ENCODE measurements at regions not wholly inside any gene's neighbourhood (a gene's known extent, or its start where the extent isn't known, plus 50 kb on each side); places are given as distances from the start of the nearest gene placed in this dataset.

- TF ChIP-seq REST (IDR thresholded peaks at IDR 0.05; ENCODE audit: unreplicated experiment) (no peak), ZNF331 (CRISPR knock-in tag; IDR thresholded peaks at IDR 0.05; ENCODE audit: low read depth) (no peak), CTCF (conservative IDR thresholded peaks at IDR 0.05; ENCODE audit: low read depth in 2 of 2) (no peak), EZH2phosphoT487 (IDR thresholded peaks at IDR 0.05; ENCODE audit: unreplicated experiment) (no peak)
Measured at GRCh38 chr2:102979429-102979828, 217.6 kb downstream of the TMEM182 start (continued).

- DNase-seq (ENCODE audit: low spot score) = no peak
- H3K9me3 Mint-ChIP-seq = no peaks in the 10 kb centered on the region
- H3F3A ChIP-seq (replicated peaks; ENCODE audit: low read depth) = no peaks in the 10 kb centered on the region
- no peak overlapping the region for H3K4me3 ChIP-seq
- peaks cover 3% of the 10 kb centered on the region; the same call in 2 of the 3 replicates for H3K4me1 Mint-ChIP-seq
- no peak for ATAC-seq
- no peaks in the 10 kb centered on the region for H3K36me3 ChIP-seq (ENCODE audit: insufficient read depth)
- no peak overlapping the region for H3K27ac ChIP-seq (ENCODE audit: low read depth)
- no peak overlapping the region for H3K4me2 ChIP-seq
- no peaks in the 10 kb centered on the region for H3K36me3 Mint-ChIP-seq (ENCODE audit: low read depth)
- no peak overlapping the region for H2AFZ ChIP-seq
- H3K27me3 ChIP-seq (ENCODE audit: insufficient read depth) = no peaks in the 10 kb centered on the region
- no peaks in the 10 kb centered on the region for H4K20me1 ChIP-seq (replicated peaks; ENCODE audit: insufficient read depth)
- H3K9me2 ChIP-seq (ENCODE audit: insufficient read depth) = no peaks in the 10 kb centered on the region; the same call in 1 of the 2 replicates
- H3K4me1 ChIP-seq (ENCODE audit: insufficient read depth) = no peaks in the 10 kb centered on the region; the same call in 1 of the 2 replicates
- H3K79me2 ChIP-seq (replicated peaks; ENCODE audit: insufficient read depth) = no peaks in the 10 kb centered on the region
- no peak overlapping the region for H3K4me3 Mint-ChIP-seq
- H3K27ac Mint-ChIP-seq = no peak overlapping the region
- H3K27me3 Mint-ChIP-seq (ENCODE audit: insufficient read depth, low read depth, poor library complexity) = no peaks in the 10 kb centered on the region
- TF ChIP-seq ZNF114 (CRISPR knock-in tag; IDR thresholded peaks at IDR 0.05) (no peak), ZNF462 (CRISPR knock-in tag; IDR thresholded peaks at IDR 0.05) (no peak), REST (IDR thresholded peaks at IDR 0.05; ENCODE audit: unreplicated experiment) (no peak), CTCF (conservative IDR thresholded peaks at IDR 0.05; ENCODE audit: low read depth in 2 of 2) (no peak)
Measured at GRCh38 chr2:102983786-102984185, 222.0 kb downstream of the TMEM182 start.

Measured in GM23338 (cell line).